HG03575 (cell line): ENCODE measurements at regions not wholly inside any gene's neighbourhood (a gene's known extent, or its start where the extent isn't known, plus 50 kb on each side); places are given as distances from the start of the nearest gene placed in this dataset.

Experiments
- ATAC-seq: cut with Tn5 transposase; IDR thresholded peaks from one replicate; pipeline ENCODE4 v1.9.1; 2021; ENCODE audit not compliant: unreplicated experiment, insufficient number of reproducible peaks, low FRiP score; ENCODE audit errors: extremely low read depth

DNA sequence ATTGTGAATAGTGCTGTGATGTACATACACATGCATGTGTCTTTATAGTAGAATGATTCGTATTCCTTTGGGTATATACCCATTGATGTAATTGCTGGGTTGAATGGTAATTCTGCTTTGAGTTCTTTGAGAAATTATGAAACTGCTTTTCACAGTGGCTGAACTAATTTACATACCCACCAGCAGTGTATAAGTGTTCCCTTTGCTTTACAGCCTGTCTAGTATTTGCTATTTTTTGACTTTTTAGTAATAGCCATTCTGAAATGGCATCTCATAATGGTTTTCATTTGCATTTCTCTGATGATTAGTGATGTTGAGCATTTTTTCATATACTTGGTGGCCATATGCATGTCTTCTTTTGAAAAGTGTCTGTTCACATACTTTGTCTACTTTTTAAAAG is 54.5 kb upstream of the FAM78B start:
- ATAC-seq = no peak

DNA sequence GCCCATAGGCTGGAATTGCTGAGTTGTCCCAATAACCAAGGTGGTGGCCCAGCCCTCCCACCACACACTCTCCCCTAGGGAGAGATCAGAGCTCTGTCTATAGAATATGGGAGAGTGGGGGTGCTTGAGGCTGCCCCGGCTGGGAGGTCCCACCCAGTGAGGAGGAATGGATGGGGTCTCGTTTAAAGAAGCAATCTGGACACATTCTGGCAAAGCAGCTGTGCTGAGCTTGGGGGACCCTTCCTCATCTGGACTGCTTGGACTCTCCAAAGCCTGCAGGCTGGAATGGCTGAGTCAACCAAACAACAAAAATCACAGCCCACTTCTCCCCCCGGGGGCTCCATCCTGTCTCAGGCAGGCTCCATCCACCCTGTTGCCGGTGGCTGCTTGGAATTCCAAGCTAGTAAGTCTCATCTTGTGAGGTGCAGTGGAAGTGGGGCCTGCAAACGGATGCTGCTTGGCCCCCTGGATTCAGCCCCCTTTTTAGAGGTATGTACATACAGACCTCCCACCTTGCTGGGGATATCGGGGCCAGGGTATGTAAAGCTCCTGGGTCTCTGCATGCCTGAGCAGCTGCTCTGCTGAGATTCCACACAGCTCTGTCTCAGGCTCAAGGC is 67.1 kb upstream of the FAM78B start:
- no peak for ATAC-seq

DNA sequence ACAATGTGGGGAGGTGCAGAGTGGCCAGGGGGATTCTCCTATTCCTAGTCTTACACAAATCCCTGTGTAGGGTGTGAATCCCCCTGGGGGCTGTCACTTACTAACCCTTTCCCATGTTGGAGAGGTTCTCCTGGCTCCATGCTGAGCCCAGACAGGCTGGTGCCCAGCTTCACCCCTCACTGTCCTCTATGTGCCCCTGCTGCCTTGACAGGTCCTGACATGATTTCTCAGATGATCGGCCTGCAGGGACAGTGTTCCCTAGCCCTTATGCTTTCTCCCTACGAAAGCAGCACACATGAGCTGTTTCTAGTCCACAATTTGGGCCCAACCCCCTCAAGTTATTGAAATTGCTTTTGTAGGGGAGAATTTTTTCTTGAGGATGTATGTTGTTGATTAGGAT is 68.9 kb upstream of the FAM78B start:
- no peak for ATAC-seq

DNA sequence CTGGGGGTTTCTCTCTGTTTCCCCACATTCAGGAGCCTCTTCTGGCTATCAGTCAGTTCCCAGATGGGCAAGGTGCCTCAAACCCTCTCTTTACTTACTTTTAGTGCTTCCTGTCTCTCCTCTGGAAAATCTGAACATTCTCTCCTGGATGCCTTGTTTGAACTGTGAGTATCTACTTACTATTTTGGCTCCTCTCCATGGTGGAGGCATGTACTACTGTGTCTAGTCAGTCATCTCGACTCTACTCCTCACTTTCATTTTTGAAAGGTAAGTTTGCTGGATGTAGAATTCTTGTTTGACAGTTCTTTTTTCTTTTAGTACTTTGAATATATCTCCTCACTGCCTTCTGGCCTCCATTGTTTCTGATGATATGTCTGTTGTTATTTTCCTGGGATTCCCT is 70.9 kb upstream of the FAM78B start:
- ATAC-seq = no peak

- no peak for ATAC-seq
Observed at GRCh38 chr1:166253076-166253779, 86.4 kb upstream of the FAM78B start.

GRCh38 chr1:166258017-166258416 is 91.2 kb upstream of the FAM78B start:
- ATAC-seq = no peak

DNA sequence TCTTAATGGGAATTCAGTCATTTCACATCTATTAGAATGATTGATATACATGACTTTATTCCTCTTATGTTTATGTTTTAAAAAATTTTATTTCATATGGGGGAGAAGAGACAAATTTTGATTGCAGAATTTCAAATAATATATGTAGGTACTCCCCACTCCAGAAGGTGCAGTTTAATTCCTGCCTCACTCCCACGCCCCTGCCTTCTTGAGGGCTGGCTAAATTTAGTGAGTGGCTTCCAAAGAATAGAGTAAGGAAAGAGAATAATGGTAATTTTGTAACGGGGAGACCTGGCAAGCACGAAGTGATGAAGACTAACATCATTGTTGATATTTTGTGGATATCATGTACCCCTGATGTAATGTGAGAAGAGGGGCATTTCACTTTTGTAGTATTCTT is 94.7 kb upstream of the FAM78B start:
- ATAC-seq = no peak

DNA sequence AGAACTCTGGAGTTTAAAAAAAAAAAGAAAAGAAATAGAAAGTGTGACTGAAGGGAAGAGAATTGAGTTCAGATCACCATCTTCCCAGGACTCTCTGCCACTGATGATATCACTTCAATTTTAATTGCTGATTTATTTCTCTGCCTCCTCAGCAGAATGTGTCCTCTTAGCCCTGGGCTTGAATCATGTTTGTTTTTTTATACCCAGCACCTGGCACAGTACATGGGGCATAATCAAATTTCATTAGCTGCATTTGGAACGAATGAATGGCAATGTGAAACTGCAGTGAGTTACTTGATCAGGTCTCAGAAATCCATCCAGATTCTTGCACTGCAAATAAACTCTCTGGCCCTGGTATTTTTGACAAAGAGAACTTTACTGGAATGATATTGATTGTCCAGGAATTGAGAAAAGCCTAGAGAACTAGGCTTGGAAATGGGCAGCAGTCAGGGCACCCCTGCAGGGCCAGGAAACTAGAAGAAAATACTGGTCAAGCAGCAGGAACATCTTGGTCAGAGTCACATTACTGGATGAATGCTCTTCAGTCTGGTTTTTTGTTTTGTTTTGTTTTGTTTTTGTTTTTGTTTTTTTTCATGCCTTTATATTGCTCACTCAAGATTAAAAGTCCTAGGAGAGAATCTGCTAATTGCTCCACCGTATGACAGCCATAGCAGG is 103.8 kb upstream of the FAM78B start:
- no peak for ATAC-seq

DNA sequence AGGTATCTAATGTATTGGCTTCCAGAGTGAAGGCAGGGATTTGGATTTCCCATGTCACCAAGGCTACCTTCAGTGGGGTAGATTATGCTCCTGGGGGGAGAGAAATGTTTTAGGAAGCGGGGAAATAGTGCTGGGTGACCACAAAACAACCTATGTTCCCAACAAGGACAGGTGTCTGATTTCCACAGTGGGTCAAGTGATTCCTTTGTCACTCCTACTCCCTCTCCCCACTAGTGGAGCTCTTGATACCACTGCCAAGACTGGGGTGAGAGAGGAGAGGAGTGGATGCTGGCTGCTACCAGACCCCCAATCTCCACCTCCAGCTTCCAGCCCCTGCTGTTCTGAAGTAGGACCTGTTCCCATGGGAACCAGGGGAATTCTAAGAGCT is 104.3 kb upstream of the FAM78B start:
- no peak for ATAC-seq

DNA sequence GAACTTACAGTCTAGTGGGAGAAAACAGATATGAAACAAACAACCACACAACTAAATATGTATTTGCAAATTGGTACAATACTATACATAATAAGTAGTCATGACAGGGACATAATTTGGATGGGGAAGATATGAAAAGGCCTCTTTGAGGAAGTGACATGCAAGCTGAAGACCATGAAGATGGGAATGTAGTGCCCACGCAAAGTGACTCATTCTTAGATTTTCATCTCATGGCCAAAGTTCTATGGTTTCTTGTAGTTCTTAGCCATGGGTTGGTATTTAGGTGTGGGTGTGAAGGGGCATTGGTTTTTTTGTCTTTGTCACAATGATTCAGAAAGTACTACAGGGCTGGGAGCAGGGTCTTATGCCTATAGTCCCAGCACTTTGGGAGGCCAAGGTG is 105.4 kb upstream of the FAM78B start:
- ATAC-seq = peak; percentile 87

DNA sequence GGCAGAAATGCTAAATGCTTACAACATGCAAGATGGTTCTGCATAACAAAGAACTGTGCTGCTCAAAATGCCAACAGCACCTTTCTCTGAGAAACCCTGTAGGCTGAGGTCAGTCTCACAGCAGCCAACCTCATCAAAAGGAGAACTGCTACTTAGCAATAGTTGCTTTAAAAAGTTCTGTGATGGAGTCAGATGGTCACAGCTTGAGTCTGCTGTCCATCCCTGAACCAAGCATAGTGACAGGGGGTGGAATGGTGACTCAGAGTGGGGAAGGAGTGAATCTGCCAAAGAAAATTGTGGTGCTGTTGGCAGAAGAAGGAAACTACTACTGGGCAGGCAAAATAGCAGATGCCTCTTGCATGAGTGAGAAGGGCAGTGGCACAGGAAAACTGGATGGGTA is 106.0 kb upstream of the FAM78B start:
- ATAC-seq = no peak

- ATAC-seq = no peak
Observed at GRCh38 chr1:166273618-166274017, 106.8 kb upstream of the FAM78B start.

DNA sequence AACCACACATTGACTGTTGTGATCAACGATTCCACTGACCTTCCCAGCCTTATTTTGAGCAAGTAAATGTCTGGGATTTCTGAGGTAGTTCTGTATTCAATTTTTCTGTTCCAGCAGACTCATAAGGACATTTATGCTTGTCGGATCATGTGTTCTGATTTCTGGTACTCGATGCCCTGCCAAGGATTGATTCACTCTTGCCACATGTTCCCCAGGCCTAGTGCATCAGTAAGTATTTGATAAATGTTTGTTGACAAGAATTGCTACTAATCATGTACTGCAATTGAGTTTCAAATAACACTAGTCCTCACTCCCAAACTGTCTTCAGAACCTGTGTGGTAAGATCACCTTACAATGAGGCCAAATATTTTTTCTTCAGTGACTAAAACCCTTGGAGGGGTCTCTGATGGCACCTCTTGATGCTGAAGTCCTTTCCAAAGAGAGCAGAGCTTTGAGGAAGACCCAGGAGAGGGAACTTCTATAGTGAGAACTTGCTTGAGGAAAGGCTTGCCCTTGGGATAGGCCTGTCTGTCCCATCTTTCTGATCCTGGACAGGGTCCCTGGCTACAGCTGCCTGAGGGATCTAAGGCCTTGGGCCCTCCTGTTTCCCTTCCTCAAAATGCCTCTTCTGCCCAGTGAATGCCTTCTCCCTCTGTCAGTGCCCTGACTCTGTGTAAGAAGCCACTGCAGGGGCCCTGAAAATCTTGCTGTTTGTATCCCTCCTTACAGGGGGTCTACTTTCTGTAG is 115.8 kb upstream of the FAM78B start:
- no peak for ATAC-seq

- no peak for ATAC-seq
Observed at GRCh38 chr1:166283190-166283589, 116.4 kb upstream of the FAM78B start.

- no peak for ATAC-seq
Observed at GRCh38 chr1:166283600-166283999, 116.8 kb upstream of the FAM78B start.

DNA sequence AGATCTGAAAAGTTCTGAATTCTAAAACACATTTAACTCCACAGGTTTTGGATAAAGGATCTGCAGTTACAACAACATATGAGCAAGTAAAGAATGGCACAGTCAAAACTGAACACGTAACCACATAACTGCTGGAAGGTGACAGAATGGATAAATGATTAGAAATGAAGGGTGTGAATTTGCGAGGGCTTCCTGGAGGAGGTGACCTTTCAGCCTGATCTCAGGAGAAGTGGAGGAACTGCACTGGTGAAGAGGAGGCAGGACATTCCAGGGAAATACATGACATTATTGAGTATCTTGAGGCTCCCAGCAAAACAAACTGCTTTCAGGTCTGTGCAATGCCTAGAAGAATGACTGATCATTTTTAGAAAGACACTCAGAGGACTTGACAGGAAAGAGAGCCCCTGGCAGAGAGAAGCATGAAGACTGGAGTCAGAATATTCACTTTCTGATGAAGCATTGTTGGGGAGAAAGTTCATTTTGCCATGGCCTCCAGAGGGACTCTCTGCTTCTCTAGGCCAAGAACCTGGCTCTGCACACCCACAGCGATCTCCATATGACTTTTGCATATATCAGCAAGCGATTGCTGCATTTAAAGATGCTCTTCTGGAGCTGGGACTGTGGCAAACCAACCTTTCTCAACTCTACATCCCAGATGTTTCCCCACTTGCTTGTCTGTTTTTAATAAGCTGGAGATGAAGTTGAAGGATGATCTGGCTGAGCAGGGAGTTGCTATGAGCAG is 122.7 kb upstream of the FAM78B start:
- ATAC-seq = no peak

DNA sequence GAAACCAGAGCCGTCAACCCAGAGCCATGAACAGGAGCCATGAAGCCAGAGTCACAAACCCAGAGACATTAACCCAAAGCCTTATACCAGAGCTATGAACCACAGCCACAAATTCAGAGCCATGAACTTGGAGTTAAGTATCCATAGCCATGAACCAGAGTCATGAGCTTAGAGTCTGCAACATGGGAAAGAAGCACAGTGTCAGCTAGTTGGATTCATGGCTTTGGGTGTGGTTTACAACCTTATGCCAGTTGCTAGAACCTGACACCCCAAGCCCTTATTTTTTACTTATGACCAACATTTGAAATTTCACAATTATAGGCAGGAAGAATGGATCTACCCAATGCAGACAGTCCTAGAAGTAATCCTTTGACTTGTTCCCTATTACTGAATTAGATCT is 128.9 kb upstream of the FAM78B start:
- ATAC-seq = no peak

- no peak for ATAC-seq
Observed at GRCh38 chr1:166297993-166298392, 131.2 kb upstream of the FAM78B start.

DNA sequence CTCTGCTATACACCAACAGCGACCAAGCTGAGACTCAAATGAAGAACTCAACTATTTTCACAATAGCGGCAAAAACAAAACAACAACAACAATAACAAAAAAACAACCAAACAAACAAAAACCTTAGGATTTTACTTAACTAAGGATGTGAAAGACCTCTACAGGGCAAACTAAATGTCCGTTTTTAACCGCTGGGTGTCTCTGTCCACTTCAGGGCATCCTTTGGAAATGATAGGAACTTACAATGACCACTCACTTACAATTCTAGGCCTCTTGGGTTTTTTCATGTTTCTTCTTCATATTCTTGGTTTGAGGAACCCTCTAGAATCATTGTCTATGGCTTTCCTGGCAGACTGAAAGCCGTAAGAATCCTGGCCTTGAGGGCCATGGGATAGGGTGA is 134.0 kb upstream of the FAM78B start:
- no peak for ATAC-seq
